HG02610 (cell line): ENCODE measurements at regions not wholly inside any gene's neighbourhood (a gene's known extent, or its start where the extent isn't known, plus 50 kb on each side); places are given as distances from the start of the nearest gene placed in this dataset.
"Not testable (repeated sequence)": the region's sequence is repeated elsewhere in the genome, so short reads cannot be mapped to it uniquely, and the experiment has no call there.

Experiments
- ATAC-seq: cut with Tn5 transposase; IDR thresholded peaks from one replicate; pipeline ENCODE4 v1.9.1; 2021; ENCODE audit warnings: mild to moderate bottlenecking, moderate library complexity; ENCODE audit not compliant: unreplicated experiment

DNA sequence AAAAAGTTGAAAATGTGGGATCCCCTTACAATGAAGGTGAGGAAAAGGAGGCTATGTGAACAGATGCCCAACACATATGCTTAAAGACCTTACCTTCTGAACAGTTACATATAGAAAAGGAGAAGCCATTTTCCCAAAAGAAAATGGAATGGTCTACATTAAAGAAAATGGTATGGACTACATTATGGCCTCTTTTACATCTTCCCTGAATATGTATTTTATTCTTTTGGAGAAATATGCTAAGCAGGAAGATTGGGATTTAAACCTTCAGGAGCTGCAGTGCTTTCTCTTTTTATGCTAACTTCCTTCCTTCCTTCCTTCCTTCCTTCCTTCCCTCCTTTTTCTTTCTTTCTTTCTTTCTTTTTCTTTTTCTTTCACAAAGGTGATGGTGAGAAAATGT lies 155.4 kb downstream of the SEC23IP start:
- ATAC-seq = no peak

GRCh38 chr10:120048391-120048790 lies 155.9 kb downstream of the SEC23IP start:
- ATAC-seq = no peak

DNA sequence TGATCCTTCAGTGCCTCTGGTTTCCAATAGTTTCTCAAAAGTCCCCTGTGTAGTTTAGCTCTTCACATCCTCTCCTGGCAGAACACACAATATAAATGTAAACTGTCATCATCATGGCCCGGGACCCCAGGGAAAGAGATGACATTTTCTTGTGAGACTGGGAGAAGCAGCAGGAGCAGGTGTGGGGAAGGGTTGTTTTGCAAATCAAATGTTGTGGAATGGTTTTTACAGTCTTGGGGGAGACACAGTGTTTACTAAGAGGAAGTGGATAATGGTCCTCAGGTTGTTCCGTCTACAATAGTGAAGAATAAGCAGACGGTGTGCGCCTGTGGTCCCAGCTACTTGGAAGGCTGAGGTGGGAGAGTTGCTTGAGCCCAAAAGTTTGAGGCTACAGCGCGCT lies 159.1 kb downstream of the SEC23IP start:
- no peak for ATAC-seq

DNA sequence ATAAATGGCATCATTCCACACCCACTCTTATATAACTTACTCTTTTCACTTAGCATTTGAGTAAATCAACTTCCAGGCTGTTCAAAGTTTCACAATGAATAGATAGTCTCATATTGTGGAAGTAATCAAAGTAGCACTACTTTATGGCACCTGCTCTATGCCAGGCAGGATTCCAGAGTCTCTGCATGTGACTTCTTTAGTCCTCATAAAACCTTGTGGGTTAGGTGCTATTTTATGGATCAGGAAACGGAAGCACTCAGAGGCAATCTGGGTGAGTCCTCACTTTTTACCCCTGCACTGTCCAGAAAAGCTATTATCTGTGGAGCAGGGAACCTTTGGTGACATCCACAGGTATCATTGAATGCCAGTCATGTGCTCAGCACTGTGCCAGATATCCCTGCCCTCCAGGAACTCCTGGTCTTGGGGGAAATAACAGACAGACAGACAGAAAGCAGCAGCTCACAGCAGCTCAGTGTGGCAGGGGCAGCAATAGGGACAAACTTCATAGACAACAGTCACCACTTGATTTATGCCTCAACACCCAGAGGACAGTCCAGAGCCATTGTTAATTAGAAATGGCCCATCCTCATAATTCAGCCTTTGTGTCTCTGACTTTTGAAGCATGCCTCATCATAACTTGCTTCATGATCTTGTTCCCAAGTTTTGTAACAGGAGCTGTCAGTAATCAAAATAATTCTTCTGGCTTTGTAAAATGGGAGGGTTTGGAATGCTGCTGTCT lies 160.6 kb downstream of the SEC23IP start:
- no peak for ATAC-seq

GRCh38 chr10:120059790-120060189 lies 167.3 kb downstream of the SEC23IP start:
- not testable (repeated sequence) for ATAC-seq

- ATAC-seq = no peak
Measured at GRCh38 chr10:120067427-120067826, 174.9 kb downstream of the SEC23IP start.

DNA sequence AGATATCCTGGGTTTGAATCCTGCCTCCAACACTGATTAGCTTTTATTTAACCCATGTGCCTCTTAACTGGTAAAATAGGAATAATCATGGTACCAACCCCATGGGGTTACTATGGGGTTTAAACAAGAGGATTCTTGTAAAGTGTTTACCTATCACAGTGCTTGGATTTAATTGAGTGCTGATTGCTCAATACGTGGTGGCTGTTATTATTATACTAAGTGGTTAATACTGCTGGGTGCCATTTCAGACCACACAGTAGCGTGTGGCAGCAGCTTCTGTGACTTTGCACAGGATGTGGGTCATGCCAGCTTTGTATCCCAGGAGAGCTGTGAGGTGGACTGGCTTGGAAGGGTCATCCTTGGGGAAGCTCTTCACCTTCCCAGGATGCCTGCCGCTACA lies 177.2 kb downstream of the SEC23IP start:
- ATAC-seq = no peak

DNA sequence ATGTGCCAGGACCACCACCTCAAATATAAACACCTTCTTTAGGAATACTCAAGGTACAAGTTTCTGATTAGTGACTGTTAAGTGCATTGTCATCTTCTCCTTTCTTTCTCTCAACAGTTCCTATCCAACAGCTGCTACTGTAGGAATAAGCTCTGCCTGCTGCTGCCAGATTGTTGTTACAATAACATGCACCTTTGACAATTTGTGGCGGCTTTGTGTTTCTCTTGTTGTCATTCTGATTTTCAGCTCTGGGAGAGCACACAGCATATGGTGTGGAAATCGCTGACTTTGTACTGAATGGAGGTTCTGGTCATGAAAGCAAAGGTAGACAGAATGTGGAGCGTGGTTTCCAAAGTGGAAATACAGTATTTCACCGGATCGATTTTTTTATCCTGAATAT lies 182.8 kb downstream of the SEC23IP start:
- ATAC-seq = no peak

DNA sequence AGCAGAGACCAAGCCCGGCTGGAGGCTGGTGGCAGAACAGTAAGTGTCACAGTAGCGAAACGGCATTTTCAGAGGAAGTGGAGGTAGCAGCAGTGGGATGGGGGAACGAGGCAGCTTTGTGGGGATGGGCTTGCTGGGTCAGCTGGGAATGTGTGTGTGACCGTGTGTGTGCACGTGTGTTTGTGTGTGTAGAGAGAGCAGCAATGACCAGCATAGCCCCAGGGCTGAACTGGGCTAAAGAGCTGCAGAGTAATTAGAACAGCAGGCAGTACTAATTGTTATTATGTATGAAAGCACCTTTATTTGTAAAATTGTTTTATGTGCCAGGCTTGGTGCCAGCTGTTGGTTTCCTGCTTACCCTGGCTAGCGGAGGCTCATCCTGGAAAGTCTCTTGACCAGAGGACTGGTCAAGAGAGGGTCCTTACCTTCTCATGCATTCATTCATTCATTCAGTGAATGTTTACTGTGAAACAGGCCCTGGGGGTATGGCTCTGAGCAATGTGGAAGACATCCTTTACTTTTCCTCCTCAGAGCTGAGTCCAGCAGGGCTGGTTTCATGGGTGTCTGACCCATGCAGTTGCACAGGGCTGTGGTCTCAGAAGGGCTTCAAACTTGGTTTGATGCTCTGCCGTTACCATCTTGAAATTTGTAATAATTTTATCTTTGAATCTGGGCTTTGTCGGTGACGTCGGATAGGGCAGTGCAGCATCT lies 184.6 kb downstream of the SEC23IP start:
- ATAC-seq = no peak

DNA sequence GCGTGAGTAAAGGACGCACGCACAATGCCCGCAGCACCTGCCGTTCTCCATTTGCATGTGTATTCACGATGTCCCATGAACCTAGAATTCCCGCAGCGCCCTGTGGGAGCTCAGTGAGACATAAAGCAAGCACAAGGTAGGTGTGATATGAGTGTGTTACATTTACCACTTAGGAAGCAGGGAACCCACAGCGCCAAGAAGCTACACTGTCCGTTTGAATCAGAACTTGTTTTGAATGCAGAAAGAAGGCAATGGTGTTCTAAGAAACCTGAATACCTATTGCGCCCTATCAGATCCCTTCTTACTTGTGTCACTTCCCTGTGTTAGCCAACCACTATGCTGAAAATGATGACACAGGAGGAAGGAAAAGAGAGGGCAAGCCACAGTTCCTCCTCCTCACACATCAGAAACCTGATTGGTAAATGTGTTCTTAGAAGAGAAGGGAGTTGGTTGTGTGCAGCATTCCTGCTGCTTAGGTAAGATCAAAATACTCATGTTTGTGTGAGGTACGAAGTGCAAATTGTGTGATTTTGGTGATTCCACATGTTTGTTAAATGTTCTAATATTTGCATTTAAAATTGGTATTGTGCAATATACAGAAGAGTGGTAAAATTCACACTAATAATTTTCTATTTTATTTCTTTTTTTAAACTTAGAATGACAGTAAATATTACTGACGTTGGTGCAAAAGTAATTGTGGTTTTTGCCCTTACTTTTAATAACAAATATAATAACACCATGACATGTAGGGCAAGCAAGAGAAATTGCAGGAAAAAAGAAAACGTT lies 185.4 kb downstream of the SEC23IP start:
- no peak for ATAC-seq

GRCh38 chr10:120085096-120085796 lies 192.7 kb downstream of the SEC23IP start:
- no peak for ATAC-seq

DNA sequence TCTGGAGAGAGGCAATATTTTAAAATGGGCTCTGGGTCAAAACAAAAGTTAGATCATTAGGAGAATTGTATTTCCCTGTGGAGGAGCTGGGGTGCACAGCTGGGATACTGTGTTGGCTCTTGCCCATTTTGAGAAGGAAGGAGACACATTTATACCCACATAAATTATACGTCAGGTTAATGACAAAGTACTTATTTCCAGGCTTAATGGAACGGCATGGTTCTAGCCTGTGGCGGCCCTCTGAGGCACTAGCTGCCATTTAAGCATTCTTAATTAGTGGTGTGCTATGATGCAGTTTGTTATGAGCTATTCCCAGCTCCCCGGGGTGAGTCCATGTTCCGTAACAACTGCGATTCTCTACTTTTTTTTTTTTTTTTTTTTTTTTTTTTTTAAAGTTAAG lies 193.5 kb downstream of the SEC23IP start:
- no peak for ATAC-seq

DNA sequence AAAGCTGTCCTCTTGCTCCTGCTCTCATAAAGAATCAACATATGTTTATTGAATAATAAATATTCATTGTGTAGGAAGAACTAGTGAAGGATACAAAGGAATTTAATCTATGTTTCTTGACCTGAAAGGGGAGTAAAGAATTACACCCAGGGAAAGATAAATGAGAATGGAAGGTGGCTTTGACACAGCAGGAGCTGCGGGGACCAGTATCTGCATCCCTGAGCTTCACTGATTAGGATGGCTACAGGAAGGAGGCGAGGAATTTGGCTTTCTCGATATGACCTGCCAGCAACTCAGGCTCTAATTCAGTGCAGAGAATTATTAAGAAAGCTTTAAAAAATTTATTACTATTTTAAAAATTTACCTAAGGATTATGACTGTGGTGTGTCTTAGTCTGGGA lies 194.6 kb downstream of the SEC23IP start:
- no peak for ATAC-seq

- ATAC-seq = no peak
Measured at GRCh38 chr10:120095875-120096274, 203.3 kb downstream of the SEC23IP start.

DNA sequence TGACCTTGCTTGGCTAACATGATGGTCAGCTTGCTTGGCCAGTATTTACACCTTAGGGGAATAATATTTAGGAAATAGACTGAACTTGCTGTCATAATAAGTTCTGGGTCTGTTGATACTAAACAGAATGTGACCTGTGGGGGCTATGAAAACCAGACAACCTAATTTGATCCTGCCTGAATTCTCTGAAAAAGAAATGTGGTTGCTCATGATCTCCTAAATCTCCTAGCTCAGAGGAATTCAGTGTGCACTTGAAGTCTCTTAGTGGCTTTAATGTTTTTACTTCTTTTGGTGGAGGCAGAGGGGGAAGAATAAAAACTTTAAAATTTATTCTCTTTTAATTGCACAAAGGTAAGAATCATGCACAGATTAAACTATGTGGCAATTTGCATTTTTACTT lies 205.2 kb downstream of the SEC23IP start:
- no peak for ATAC-seq

DNA sequence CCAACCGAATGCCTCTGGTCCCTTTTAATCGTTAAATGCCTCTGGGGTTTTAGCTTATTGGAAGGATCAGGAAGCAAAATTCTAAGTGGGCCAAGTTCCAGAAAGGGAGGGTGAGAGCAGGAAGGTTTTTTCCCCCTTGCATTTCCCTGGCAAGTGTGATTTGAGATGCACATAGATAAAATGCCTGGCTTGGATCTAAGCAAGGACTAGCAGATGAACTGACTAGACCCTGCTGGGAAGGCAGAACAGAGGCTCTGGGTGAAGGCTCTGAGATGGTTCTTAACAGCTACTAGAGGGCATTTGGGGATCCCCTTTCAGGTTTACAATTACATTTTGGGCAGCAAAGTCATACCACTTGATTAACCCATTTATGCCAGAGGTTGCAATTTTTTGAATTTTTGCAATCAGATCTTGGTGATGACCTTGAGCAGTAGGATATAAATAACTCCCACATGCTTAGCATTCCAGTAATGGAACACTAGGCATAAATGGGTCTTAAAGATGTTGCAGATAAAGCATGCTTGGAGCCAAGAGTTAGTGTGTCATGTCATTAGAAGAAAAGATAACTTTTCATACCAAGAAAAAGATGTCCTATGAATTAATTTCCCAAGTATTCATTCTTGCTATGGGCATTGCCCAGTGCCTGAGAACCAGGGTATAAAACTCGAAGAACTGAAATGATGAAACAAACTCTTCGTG lies 205.9 kb downstream of the SEC23IP start:
- no peak for ATAC-seq

DNA sequence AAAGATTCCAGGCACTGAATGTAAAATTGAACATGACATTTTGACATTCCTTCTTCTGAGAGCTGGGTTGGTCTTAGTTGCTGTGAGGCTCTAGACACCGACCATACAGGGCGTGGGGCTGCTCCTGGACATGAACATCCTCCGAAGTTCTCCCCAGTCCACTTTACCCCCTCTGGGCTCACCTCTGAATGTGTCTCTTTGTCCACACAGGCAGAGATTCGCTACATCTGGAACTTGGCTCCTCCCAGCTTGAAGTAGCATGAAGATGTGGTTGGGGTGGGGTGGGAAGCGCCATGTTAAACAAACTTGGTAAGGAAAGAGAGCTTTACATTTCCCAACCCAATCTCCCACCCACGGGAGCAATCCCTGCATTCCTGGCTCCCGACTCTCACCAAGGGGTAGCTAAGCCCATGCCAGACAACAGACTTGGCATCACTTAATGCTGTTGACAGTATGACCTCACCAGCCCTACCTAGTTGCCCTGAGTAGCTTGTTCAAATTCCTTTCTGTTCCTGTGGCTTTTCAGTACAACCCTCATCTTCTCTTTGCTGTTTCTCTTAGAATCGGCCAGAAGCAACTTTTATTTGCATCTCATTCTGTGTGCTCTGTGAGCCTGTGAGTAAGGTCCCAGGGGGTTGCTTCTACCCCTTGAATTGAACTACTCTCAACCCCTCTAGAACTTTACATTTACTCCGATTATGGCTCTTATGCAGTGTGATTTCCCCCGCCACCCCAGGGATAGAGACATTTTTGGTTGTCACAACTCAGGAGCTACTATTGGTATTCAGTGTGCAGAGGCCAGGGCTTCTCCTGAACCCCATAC lies 211.4 kb downstream of the SEC23IP start:
- ATAC-seq = no peak

- ATAC-seq = no peak
Measured at GRCh38 chr10:120105001-120105400, 212.5 kb downstream of the SEC23IP start.

DNA sequence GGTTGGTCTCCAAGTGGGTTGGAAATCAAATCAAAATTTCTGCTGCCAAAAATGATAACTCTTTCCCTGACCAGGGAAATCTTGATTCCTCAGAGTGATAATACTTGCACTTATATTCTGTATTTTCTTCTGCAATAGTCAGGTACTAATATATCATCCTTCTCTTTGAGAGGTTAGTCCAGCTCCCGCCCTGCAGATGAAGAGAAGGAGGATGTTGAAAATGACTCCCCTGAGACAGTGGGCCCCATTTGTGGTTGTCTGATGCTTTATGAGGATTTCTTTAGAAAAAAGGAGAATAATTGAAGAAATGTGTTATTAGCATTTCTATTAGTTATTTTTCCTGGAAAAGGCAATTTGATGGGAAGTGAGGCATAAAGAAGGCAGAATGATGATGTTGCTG lies 213.0 kb downstream of the SEC23IP start:
- ATAC-seq = no peak

- ATAC-seq = no peak
Measured at GRCh38 chr10:120108916-120109315, 216.4 kb downstream of the SEC23IP start.
